Colonic mucosa (tissue), 4 donors: ENCODE measurements at regions not wholly inside any gene's neighbourhood (a gene's known extent, or its start where the extent isn't known, plus 50 kb on each side); places are given as distances from the start of the nearest gene placed in this dataset.

Experiments used
- DNase-seq: peaks from one replicate; pipeline ENCODE4 v3.0.0-alpha.2; 2020
- H3K27ac ChIP-seq: fragments of 200-600 bp; one replicate; pipeline ENCODE4 v1.8.0; 2021
- H3K27me3 ChIP-seq: fragments of 200-600 bp; one replicate; pipeline ENCODE4 v1.8.0; 2021
- H3K36me3 ChIP-seq: fragments of 200-600 bp; one replicate; pipeline ENCODE4 v1.8.0; 2021
- H3K4me1 ChIP-seq: fragments of 200-600 bp; one replicate; pipeline ENCODE4 v1.8.0; 2021; ENCODE audit warnings: mild to moderate bottlenecking
- H3K4me3 ChIP-seq: fragments of 200-600 bp; one replicate; pipeline ENCODE4 v1.8.0; 2021
- H3K9ac ChIP-seq, 2 donors: one replicate each; pipeline ENCODE4 v1.7.0; 2013; ENCODE audit warnings: control low read depth in 2 of 2, low read depth in 2 of 2, low read length in 2 of 2
- H3K9me3 ChIP-seq: fragments of 200-600 bp; one replicate; pipeline ENCODE4 v1.8.0; 2021
- CTCF ChIP-seq: fragments of 200-600 bp; IDR thresholded peaks from one replicate; pipeline ENCODE4 v1.8.0; 2022; ENCODE audit warnings: antibody characterized with exemption, mild to moderate bottlenecking
- intact Hi-C: fragments of 100-400 bp; cut with DNase I; formaldehyde crosslinking; loops from one replicate; pipeline ENCODE4 v1.14.1; 2022
- donor health status: healthy.
- donor health status: DM: no; HTN: no; CAD: no.
- donor health status: DM: no; HTN: no; CAD: no.

- TF ChIP-seq CTCF, result no peak
- no peaks in the 10 kb centered on the region for H3K9me3 ChIP-seq
- intact Hi-C loops, result no loop called here
- no peak overlapping the region for H3K4me3 ChIP-seq
- no peaks in the 10 kb centered on the region for H3K4me1 ChIP-seq
- no peaks in the 10 kb centered on the region for H3K27me3 ChIP-seq
- DNase-seq, result no peak
- H3K27ac ChIP-seq, result no peak overlapping the region
- no peak overlapping the region for H3K9ac ChIP-seq
- no peaks in the 10 kb centered on the region for H3K36me3 ChIP-seq
Measured at GRCh38 chr22:49326558-49326957, 501.1 kb downstream of the BRD1 start.

- no peak overlapping the region for H3K9ac ChIP-seq
- no peak overlapping the region for H3K4me3 ChIP-seq
- no peaks in the 10 kb centered on the region for H3K9me3 ChIP-seq
- H3K27me3 ChIP-seq, result no peaks in the 10 kb centered on the region
- intact Hi-C loops, result no loop called here
- DNase-seq, result no peak
- no peaks in the 10 kb centered on the region for H3K36me3 ChIP-seq
- TF ChIP-seq CTCF, result no peak
- no peaks in the 10 kb centered on the region for H3K4me1 ChIP-seq
- H3K27ac ChIP-seq, result no peak overlapping the region
Measured at GRCh38 chr22:49325531-49326395, 501.9 kb downstream of the BRD1 start.

- H3K36me3 ChIP-seq, result no peaks in the 10 kb centered on the region
- no peak overlapping the region for H3K27ac ChIP-seq
- no peaks in the 10 kb centered on the region for H3K9me3 ChIP-seq
- intact Hi-C loops, result no loop called here
- no peak overlapping the region for H3K4me3 ChIP-seq
- H3K4me1 ChIP-seq, result no peaks in the 10 kb centered on the region
- no peak for DNase-seq
- no peaks in the 10 kb centered on the region for H3K27me3 ChIP-seq
- no peak for TF ChIP-seq CTCF
- H3K9ac ChIP-seq, result no peak overlapping the region
Measured at GRCh38 chr22:49324527-49325491, 502.9 kb downstream of the BRD1 start.

GRCh38 chr22:49323751-49324415 lies 503.8 kb downstream of the BRD1 start:
- H3K4me1 ChIP-seq, result no peaks in the 10 kb centered on the region
- no peaks in the 10 kb centered on the region for H3K36me3 ChIP-seq
- no peaks in the 10 kb centered on the region for H3K9me3 ChIP-seq
- TF ChIP-seq CTCF, result no peak
- no peaks in the 10 kb centered on the region for H3K27me3 ChIP-seq
- H3K4me3 ChIP-seq, result no peak overlapping the region
- intact Hi-C loops, result no loop called here
- no peak overlapping the region for H3K9ac ChIP-seq
- no peak overlapping the region for H3K27ac ChIP-seq
- no peak for DNase-seq
